HEK293T (cell line): ENCODE measurements at regions not wholly inside any gene's neighbourhood (a gene's known extent, or its start where the extent isn't known, plus 50 kb on each side); places are given as distances from the start of the nearest gene placed in this dataset.

Experiments
- ARNT ChIP-seq: fragments of 450-650 bp; IDR thresholded peaks from 2 replicates; pipeline ENCODE4 v1.6.1; 2017; ENCODE audit warnings: mild to moderate bottlenecking
- BHLHE40 ChIP-seq: fragments of 450-650 bp; IDR thresholded peaks from 2 replicates; pipeline ENCODE4 v1.6.1; 2016; ENCODE audit warnings: mild to moderate bottlenecking, moderate library complexity, borderline replicate concordance
- CTBP1 ChIP-seq: fragments of 450-650 bp; IDR thresholded peaks from 2 replicates; pipeline ENCODE4 v1.6.1; 2016; ENCODE audit warnings: borderline replicate concordance
- ELF4 ChIP-seq: fragments of 450-650 bp; IDR thresholded peaks from 2 replicates; pipeline ENCODE4 v1.6.1; 2017; ENCODE audit warnings: antibody characterized with exemption
- FOXA1 ChIP-seq: fragments of 450-650 bp; IDR thresholded peaks from 2 replicates; pipeline ENCODE4 v1.6.1; 2016; ENCODE audit warnings: mild to moderate bottlenecking
- FOXK2 ChIP-seq: fragments of 450-650 bp; IDR thresholded peaks from 2 replicates; pipeline ENCODE4 v1.6.1; 2016; ENCODE audit warnings: mild to moderate bottlenecking
- FOXM1 ChIP-seq: fragments of 450-650 bp; IDR thresholded peaks from 2 replicates; pipeline ENCODE4 v1.6.1; 2017; ENCODE audit warnings: mild to moderate bottlenecking, borderline replicate concordance
- HDGF ChIP-seq: fragments of 450-650 bp; IDR thresholded peaks from 2 replicates; pipeline ENCODE4 v1.6.1; 2017; ENCODE audit warnings: antibody characterized with exemption, borderline replicate concordance
- L3MBTL2 ChIP-seq: fragments of 450-650 bp; conservative IDR thresholded peaks from 2 replicates; pipeline ENCODE4 v1.6.1; 2016; ENCODE audit warnings: mild to moderate bottlenecking
- NFRKB ChIP-seq: fragments of 450-650 bp; IDR thresholded peaks from 2 replicates; pipeline ENCODE4 v1.6.1; 2016; ENCODE audit warnings: mild to moderate bottlenecking, moderate library complexity
- SP1 ChIP-seq: fragments of 450-650 bp; IDR thresholded peaks from 2 replicates; pipeline ENCODE4 v1.6.1; 2017
- TARDBP ChIP-seq: fragments of 450-650 bp; IDR thresholded peaks from 2 replicates; pipeline ENCODE4 v1.6.1; 2016
- TF ChIP-seq, protein P1 (sequence below): fragments of 450-650 bp; IDR thresholded peaks from 2 replicates; pipeline ENCODE4 v1.6.1; 2016

DNA sequence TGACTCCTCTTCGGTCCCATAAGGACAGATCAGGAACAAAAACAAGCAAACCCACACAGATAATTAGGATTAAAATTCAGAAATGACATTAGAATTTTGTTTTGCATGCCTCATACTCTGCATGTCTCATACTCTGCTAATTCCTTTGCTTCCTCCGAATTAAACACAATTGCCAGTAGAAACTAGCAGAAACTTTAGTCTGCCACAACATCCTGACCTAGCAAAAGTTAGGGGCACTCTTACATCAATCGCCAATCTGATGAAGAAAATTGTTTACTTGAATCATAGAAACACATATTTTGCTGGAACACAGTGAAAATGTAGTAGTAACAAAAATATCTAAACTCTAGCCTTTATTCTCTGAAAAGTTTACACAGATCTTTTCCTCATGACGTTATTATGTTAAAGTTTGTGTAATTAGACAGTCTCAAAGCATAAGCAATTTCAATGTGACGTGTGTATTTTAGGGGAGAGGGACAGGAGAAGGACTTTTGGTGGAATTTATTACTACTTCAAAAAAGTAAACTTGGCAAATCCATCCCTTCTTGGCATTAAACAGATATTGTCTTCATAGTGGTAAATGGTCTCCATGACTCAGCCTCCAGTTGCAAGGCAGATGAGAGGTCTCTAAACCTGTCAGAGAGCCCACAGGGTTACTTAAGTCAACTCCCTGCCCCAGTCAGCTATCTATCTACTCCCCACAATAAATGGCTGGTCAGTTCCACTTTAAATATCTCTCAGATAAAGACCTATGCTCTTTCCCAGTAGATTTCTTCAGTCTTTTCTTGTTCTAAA, 249.8 kb upstream of the UBASH3B start:
- TF ChIP-seq CTBP1: no peak
- no peak for TF ChIP-seq FOXM1
- TF ChIP-seq SP1: no peak
- no peak for TF ChIP-seq BHLHE40
- TF ChIP-seq L3MBTL2: no peak
- TF ChIP-seq, protein P1, sequence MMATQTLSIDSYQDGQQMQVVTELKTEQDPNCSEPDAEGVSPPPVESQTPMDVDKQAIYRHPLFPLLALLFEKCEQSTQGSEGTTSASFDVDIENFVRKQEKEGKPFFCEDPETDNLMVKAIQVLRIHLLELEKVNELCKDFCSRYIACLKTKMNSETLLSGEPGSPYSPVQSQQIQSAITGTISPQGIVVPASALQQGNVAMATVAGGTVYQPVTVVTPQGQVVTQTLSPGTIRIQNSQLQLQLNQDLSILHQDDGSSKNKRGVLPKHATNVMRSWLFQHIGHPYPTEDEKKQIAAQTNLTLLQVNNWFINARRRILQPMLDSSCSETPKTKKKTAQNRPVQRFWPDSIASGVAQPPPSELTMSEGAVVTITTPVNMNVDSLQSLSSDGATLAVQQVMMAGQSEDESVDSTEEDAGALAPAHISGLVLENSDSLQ: no peak
- no peak for TF ChIP-seq FOXA1
- TF ChIP-seq TARDBP: no peak
- no peak for TF ChIP-seq NFRKB
- TF ChIP-seq FOXK2: no peak
- TF ChIP-seq ELF4: no peak
- TF ChIP-seq HDGF: no peak
- TF ChIP-seq ARNT: no peak
